Caco-2 (cell line): ENCODE measurements at regions not wholly inside any gene's neighbourhood (a gene's known extent, or its start where the extent isn't known, plus 50 kb on each side); places are given as distances from the start of the nearest gene placed in this dataset.
"Not testable (repeated sequence)": the region's sequence is repeated elsewhere in the genome, so short reads cannot be mapped to it uniquely, and the experiment has no call there.

Experiments used
- BruUV-seq: library from RNA; stranded (reverse); fragments of 400-500 nt; replicated peaks from 2 replicates; lab custom pipeline; 2021; lab: Mats Ljungman, UMichigan
- CTCF ChIA-PET: fragments of 300-600 bp; sonication (Branson Sonifier 250); formaldehyde crosslinking; loops from one replicate; lab custom pipeline; 2022; ENCODE audit warnings: antibody characterized with exemption; lab: Charles Lee
- POLR2A ChIA-PET: fragments of 300-600 bp; sonication (Branson Sonifier 250); formaldehyde crosslinking; loops from one replicate; lab custom pipeline; 2022; ENCODE audit warnings: antibody characterized with exemption; lab: Charles Lee
- DNase-seq, 2 experiments: peaks; one replicate each; pipeline versions ENCODE4 v3.0.0 to v3.0.0-alpha.2; 2020 to 2022
- H3K27me3 ChIP-seq: replicated peaks from 2 replicates; pipeline ENCODE4 v1.6.0; 2011; ENCODE audit warnings: low read length; ENCODE audit not compliant: control insufficient read depth, insufficient read depth
- H3K36me3 ChIP-seq: 2 replicates; pipeline ENCODE4 v1.5.1; 2011; ENCODE audit warnings: low read length; ENCODE audit not compliant: control insufficient read depth, insufficient read depth
- H3K4me1 ChIP-seq: fragments of 250-450 bp; sonication (Bioruptor Pico); 2 replicates; pipeline ENCODE4 v1.5.1; 2020; ENCODE audit warnings: mild to moderate bottlenecking
- H3K4me3 ChIP-seq: 2 replicates; pipeline ENCODE4 v1.5.1; 2011; ENCODE audit warnings: low read depth, mild to moderate bottlenecking, control low read depth, low read length
- H3K9me3 ChIP-seq: fragments of 250-450 bp; sonication (Bioruptor Pico); 2 replicates; pipeline ENCODE4 v1.5.1; 2020; ENCODE audit warnings: mild to moderate bottlenecking, moderate library complexity
- H3K27ac Mint-ChIP-seq: one replicate; pipeline ENCODE4 v1.8.0; 2022; ENCODE audit warnings: mixed read lengths; ENCODE audit not compliant: unreplicated experiment
- H3K27me3 Mint-ChIP-seq: one replicate; pipeline ENCODE4 v1.8.0; 2022; ENCODE audit warnings: mixed read lengths; ENCODE audit not compliant: insufficient read depth, unreplicated experiment
- H3K36me3 Mint-ChIP-seq: one replicate; pipeline ENCODE4 v1.8.0; 2022; ENCODE audit warnings: mild to moderate bottlenecking, mixed read lengths; ENCODE audit not compliant: insufficient read depth, unreplicated experiment
- H3K4me1 Mint-ChIP-seq: one replicate; pipeline ENCODE4 v1.8.0; 2022; ENCODE audit warnings: low read depth, mixed read lengths; ENCODE audit not compliant: unreplicated experiment
- H3K4me3 Mint-ChIP-seq: one replicate; pipeline ENCODE4 v1.8.0; 2022; ENCODE audit warnings: mild to moderate bottlenecking, moderate library complexity, mixed read lengths; ENCODE audit not compliant: unreplicated experiment
- H3K9me3 Mint-ChIP-seq: one replicate; pipeline ENCODE4 v1.8.0; 2022; ENCODE audit warnings: mixed read lengths; ENCODE audit not compliant: unreplicated experiment
- CTCF ChIP-seq, 2 experiments: fragments of 200-600 bp in 1 of 2; IDR thresholded peaks; 1 replicate in 1 of 2; 2 replicates in 1 of 2; pipeline versions ENCODE4 v1.5.1 to v1.8.0; 2011 to 2022; ENCODE audit warnings: antibody characterized with exemption in 1 of 2, control low read depth in 1 of 2, inconsistent platforms in 1 of 2, low read depth in 1 of 2, low read length in 1 of 2, mild to moderate bottlenecking in 1 of 2, moderate library complexity in 1 of 2; ENCODE audit not compliant: insufficient read depth in 1 of 2, severe bottlenecking in 1 of 2, unreplicated experiment in 1 of 2
- intact Hi-C: fragments of 100-400 bp; cut with micrococcal nuclease; formaldehyde crosslinking; loops from one replicate; pipeline ENCODE4 v1.10.0; 2022; ENCODE audit not compliant: unreplicated experiment

GRCh38 chr4:164648151-164648848 is 105.6 kb upstream of the SMIM31 start:
- Histone ChIP-seq H3K27me3 (no peaks in the 10 kb centered on the region), H3K4me3 (no peak overlapping the region), H3K36me3 (no peaks in the 10 kb centered on the region), H3K9me3 (no peaks in the 10 kb centered on the region), H3K4me1 (no peaks in the 10 kb centered on the region)
- BruUV-seq: no TSS peak
- peaks cover 12% of the 10 kb centered on the region for H3K27me3 Mint-ChIP-seq
- DNase-seq: no peak
- no peaks in the 10 kb centered on the region for H3K36me3 Mint-ChIP-seq
- TF ChIP-seq CTCF (IDR thresholded peaks at IDR 0.05; ENCODE audit: insufficient read depth in 1 of 2, low read depth in 1 of 2, low read length in 1 of 2, severe bottlenecking in 1 of 2, unreplicated experiment in 1 of 2): no peak
- intact Hi-C loops: no loop called here
- CTCF ChIA-PET: interaction anchor here (1.0 kb wide), 1 partner anchor 96 kb away, joined by 3 read pairs; no protein-coding TSS in a partner anchor
- H3K4me3 Mint-ChIP-seq: no peak overlapping the region
- POLR2A ChIA-PET: no interaction called here
- no peaks in the 10 kb centered on the region for H3K9me3 Mint-ChIP-seq
- no peaks in the 10 kb centered on the region for H3K4me1 Mint-ChIP-seq
- H3K27ac Mint-ChIP-seq: no peak overlapping the region

- intact Hi-C loops: no loop called here
- no peak overlapping the region for H3K4me3 Mint-ChIP-seq
- POLR2A ChIA-PET: no interaction called here
- no peaks in the 10 kb centered on the region for H3K4me1 ChIP-seq
- H3K9me3 Mint-ChIP-seq: no peaks in the 10 kb centered on the region
- no peaks in the 10 kb centered on the region for H3K36me3 ChIP-seq
- H3K4me1 Mint-ChIP-seq: no peaks in the 10 kb centered on the region
- H3K27me3 Mint-ChIP-seq: peaks cover 12% of the 10 kb centered on the region
- CTCF ChIA-PET: interaction anchor here (1.0 kb wide), 1 partner anchor 95 kb away, joined by 3 read pairs; no protein-coding TSS in a partner anchor
- no peaks in the 10 kb centered on the region for H3K36me3 Mint-ChIP-seq
- H3K27me3 ChIP-seq: no peaks in the 10 kb centered on the region
- H3K27ac Mint-ChIP-seq: no peak overlapping the region
- no peaks in the 10 kb centered on the region for H3K9me3 ChIP-seq
- BruUV-seq: no TSS peak
- TF ChIP-seq CTCF (IDR thresholded peaks at IDR 0.05; ENCODE audit: insufficient read depth in 1 of 2, low read depth in 1 of 2, low read length in 1 of 2, severe bottlenecking in 1 of 2, unreplicated experiment in 1 of 2): no peak
- DNase-seq: no peak
- no peak overlapping the region for H3K4me3 ChIP-seq
Observed at GRCh38 chr4:164648849-164649212, 105.1 kb upstream of the SMIM31 start.

- H3K9me3 Mint-ChIP-seq: peaks cover 9% of the 10 kb centered on the region
- H3K4me3 Mint-ChIP-seq: no peak overlapping the region
- no peaks in the 10 kb centered on the region for H3K36me3 ChIP-seq
- BruUV-seq: no TSS peak
- intact Hi-C loops: no loop called here
- no peaks in the 10 kb centered on the region for H3K4me1 Mint-ChIP-seq
- H3K27me3 ChIP-seq: no peaks in the 10 kb centered on the region
- DNase-seq: no peak
- no peaks in the 10 kb centered on the region for H3K9me3 ChIP-seq
- TF ChIP-seq CTCF (IDR thresholded peaks at IDR 0.05; ENCODE audit: insufficient read depth in 1 of 2, low read depth in 1 of 2, low read length in 1 of 2, severe bottlenecking in 1 of 2, unreplicated experiment in 1 of 2): no peak
- POLR2A ChIA-PET: no interaction called here
- no peaks in the 10 kb centered on the region for H3K4me1 ChIP-seq
- H3K27me3 Mint-ChIP-seq: peaks cover 4% of the 10 kb centered on the region
- CTCF ChIA-PET: no interaction called here
- peaks cover 4% of the 10 kb centered on the region for H3K36me3 Mint-ChIP-seq
- no peak overlapping the region for H3K27ac Mint-ChIP-seq
- no peak overlapping the region for H3K4me3 ChIP-seq
Observed at GRCh38 chr4:164659765-164660164, 94.2 kb upstream of the SMIM31 start.

DNA sequence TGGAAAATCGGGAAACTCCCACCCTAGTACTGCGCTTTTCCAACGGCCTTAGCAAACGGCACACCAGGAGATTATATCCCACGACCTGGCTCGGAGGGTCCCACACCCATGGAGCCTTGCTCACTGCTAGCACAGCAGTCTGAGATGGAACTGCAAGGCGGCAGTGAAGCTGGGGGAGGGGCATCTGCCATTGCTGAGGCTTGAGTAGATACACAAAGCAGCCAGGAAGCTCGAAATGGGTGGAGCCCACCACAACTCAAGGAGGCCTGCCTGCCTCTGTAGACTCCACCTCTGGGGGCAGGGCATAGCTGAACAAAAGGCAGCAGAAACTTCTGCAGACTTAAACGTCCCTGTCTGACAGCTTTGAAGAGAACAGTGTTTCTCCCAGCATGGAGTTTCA is 77.8 kb upstream of the SMIM31 start:
- DNase-seq: peak in 1 of 2 experiments; percentile 34
- H3K36me3 Mint-ChIP-seq, H3K9me3 ChIP-seq, POLR2A ChIA-PET, CTCF ChIA-PET, H3K27ac Mint-ChIP-seq, BruUV-seq, H3K9me3 Mint-ChIP-seq, H3K4me1 ChIP-seq, H3K4me3 ChIP-seq, H3K27me3 Mint-ChIP-seq, H3K36me3 ChIP-seq, H3K4me3 Mint-ChIP-seq, intact Hi-C loops, H3K4me1 Mint-ChIP-seq, H3K27me3 ChIP-seq: not testable (repeated sequence)
